HepG2 (cell line): ENCODE measurements at regions not wholly inside any gene's neighbourhood (a gene's known extent, or its start where the extent isn't known, plus 50 kb on each side); places are given as distances from the start of the nearest gene placed in this dataset.

ENCODE experiments used
- RAD51 ChIP-seq: fragments of 450-650 bp; IDR thresholded peaks from 2 replicates; pipeline ENCODE4 v1.6.1; 2016; ENCODE audit warnings: borderline replicate concordance
- SALL1 ChIP-seq: sonication (generic); formaldehyde crosslinking; IDR thresholded peaks from 2 replicates; pipeline ENCODE4 v1.8.0; 2022; ENCODE audit warnings: mild to moderate bottlenecking, missing genetic modification reagents
- ZBTB7B ChIP-seq: sonication (generic); formaldehyde crosslinking; IDR thresholded peaks from 2 replicates; pipeline ENCODE4 v1.4.0; 2020; ENCODE audit warnings: missing genetic modification reagents
- ZFAT ChIP-seq: sonication (generic); formaldehyde crosslinking; conservative IDR thresholded peaks from 2 replicates; pipeline ENCODE4 v1.8.1; 2023; ENCODE audit warnings: missing genetic modification reagents, inconsistent platforms
- ZNF782 ChIP-seq: sonication (generic); formaldehyde crosslinking; IDR thresholded peaks from 2 replicates; pipeline ENCODE4 v1.4.0; 2020; ENCODE audit warnings: missing genetic modification reagents, mild to moderate bottlenecking, borderline replicate concordance
- ZSCAN22 ChIP-seq: sonication (generic); formaldehyde crosslinking; IDR thresholded peaks from 2 replicates; pipeline ENCODE4 v1.4.0; 2020; ENCODE audit warnings: mild to moderate bottlenecking, missing genetic modification reagents
- TF ChIP-seq, protein P1 (sequence below): sonication (generic); formaldehyde crosslinking; IDR thresholded peaks from 2 replicates; pipeline ENCODE4 v1.5.0; 2020; ENCODE audit warnings: mild to moderate bottlenecking, missing genetic modification reagents, borderline replicate concordance
- TF ChIP-seq, protein P2 (sequence below): sonication (generic); formaldehyde crosslinking; conservative IDR thresholded peaks from 2 replicates; pipeline ENCODE4 v1.8.0; 2022; ENCODE audit warnings: low read depth, missing genetic modification reagents
- TF ChIP-seq, protein P3 (sequence below): conservative IDR thresholded peaks from 2 replicates; pipeline ENCODE4 v1.6.1; 2018; ENCODE audit warnings: missing genetic modification reagents
- TF ChIP-seq, protein P4 (sequence below): sonication (generic); formaldehyde crosslinking; IDR thresholded peaks from 2 replicates; pipeline ENCODE4 v1.5.1; 2020; ENCODE audit warnings: missing genetic modification reagents, mild to moderate bottlenecking, borderline replicate concordance
- TF ChIP-seq, protein P5 (sequence below): sonication (generic); formaldehyde crosslinking; IDR thresholded peaks from 2 replicates; pipeline ENCODE4 v1.5.0; 2020; ENCODE audit warnings: mild to moderate bottlenecking, missing genetic modification reagents

DNA sequence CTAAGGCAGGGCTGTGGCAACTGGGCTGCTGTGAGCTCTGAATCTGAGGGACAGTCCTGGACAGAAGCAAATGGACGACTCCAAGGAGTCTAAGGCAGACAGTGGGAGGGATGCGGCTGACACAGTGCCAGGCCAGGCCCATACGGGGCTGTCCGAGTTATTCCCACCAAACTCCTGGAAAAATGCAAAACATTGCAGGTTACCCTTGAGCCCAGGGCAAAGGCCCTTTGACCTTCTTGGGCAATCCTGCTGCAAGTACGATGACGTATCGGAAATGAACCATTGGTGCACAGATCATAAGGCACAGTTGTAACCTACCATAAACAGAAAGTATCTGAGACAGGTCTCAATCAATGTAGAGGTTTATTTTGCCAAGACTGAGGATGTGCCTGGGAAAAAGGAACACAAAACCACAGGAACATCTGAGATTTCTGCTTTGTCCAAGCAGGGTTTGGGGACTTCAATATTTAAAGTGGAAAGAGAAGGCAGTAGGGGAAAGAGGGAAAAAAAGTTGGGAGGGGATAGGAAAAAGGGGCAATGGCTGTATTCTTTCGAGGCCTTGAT, 118.9 kb downstream of the DACT2 start (continued):
- TF ChIP-seq, protein P1, sequence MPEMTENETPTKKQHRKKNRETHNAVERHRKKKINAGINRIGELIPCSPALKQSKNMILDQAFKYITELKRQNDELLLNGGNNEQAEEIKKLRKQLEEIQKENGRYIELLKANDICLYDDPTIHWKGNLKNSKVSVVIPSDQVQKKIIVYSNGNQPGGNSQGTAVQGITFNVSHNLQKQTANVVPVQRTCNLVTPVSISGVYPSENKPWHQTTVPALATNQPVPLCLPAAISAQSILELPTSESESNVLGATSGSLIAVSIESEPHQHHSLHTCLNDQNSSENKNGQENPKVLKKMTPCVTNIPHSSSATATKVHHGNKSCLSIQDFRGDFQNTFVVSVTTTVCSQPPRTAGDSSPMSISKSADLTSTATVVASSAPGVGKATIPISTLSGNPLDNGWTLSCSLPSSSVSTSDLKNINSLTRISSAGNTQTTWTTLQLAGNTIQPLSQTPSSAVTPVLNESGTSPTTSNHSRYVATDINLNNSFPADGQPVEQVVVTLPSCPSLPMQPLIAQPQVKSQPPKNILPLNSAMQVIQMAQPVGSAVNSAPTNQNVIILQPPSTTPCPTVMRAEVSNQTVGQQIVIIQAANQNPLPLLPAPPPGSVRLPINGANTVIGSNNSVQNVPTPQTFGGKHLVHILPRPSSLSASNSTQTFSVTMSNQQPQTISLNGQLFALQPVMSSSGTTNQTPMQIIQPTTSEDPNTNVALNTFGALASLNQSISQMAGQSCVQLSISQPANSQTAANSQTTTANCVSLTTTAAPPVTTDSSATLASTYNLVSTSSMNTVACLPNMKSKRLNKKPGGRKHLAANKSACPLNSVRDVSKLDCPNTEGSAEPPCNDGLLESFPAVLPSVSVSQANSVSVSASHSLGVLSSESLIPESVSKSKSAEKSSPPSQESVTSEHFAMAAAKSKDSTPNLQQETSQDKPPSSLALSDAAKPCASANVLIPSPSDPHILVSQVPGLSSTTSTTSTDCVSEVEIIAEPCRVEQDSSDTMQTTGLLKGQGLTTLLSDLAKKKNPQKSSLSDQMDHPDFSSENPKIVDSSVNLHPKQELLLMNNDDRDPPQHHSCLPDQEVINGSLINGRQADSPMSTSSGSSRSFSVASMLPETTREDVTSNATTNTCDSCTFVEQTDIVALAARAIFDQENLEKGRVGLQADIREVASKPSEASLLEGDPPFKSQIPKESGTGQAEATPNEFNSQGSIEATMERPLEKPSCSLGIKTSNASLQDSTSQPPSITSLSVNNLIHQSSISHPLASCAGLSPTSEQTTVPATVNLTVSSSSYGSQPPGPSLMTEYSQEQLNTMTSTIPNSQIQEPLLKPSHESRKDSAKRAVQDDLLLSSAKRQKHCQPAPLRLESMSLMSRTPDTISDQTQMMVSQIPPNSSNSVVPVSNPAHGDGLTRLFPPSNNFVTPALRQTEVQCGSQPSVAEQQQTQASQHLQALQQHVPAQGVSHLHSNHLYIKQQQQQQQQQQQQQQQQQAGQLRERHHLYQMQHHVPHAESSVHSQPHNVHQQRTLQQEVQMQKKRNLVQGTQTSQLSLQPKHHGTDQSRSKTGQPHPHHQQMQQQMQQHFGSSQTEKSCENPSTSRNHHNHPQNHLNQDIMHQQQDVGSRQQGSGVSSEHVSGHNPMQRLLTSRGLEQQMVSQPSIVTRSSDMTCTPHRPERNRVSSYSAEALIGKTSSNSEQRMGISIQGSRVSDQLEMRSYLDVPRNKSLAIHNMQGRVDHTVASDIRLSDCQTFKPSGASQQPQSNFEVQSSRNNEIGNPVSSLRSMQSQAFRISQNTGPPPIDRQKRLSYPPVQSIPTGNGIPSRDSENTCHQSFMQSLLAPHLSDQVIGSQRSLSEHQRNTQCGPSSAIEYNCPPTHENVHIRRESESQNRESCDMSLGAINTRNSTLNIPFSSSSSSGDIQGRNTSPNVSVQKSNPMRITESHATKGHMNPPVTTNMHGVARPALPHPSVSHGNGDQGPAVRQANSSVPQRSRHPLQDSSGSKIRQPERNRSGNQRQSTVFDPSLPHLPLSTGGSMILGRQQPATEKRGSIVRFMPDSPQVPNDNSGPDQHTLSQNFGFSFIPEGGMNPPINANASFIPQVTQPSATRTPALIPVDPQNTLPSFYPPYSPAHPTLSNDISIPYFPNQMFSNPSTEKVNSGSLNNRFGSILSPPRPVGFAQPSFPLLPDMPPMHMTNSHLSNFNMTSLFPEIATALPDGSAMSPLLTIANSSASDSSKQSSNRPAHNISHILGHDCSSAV (CRISPR knock-in tag) = 0 out of 2 replicates have a peak, but pooled peaks have one; percentile 52
- TF ChIP-seq, protein P2, sequence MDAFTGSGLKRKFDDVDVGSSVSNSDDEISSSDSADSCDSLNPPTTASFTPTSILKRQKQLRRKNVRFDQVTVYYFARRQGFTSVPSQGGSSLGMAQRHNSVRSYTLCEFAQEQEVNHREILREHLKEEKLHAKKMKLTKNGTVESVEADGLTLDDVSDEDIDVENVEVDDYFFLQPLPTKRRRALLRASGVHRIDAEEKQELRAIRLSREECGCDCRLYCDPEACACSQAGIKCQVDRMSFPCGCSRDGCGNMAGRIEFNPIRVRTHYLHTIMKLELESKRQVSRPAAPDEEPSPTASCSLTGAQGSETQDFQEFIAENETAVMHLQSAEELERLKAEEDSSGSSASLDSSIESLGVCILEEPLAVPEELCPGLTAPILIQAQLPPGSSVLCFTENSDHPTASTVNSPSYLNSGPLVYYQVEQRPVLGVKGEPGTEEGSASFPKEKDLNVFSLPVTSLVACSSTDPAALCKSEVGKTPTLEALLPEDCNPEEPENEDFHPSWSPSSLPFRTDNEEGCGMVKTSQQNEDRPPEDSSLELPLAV (CRISPR knock-in tag) = no peak
- TF ChIP-seq RAD51 = no peak
- TF ChIP-seq, protein P3, sequence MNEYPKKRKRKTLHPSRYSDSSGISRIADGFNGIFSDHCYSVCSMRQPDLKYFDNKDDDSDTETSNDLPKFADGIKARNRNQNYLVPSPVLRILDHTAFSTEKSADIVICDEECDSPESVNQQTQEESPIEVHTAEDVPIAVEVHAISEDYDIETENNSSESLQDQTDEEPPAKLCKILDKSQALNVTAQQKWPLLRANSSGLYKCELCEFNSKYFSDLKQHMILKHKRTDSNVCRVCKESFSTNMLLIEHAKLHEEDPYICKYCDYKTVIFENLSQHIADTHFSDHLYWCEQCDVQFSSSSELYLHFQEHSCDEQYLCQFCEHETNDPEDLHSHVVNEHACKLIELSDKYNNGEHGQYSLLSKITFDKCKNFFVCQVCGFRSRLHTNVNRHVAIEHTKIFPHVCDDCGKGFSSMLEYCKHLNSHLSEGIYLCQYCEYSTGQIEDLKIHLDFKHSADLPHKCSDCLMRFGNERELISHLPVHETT (CRISPR knock-in tag) = no peak
- TF ChIP-seq, protein P4, sequence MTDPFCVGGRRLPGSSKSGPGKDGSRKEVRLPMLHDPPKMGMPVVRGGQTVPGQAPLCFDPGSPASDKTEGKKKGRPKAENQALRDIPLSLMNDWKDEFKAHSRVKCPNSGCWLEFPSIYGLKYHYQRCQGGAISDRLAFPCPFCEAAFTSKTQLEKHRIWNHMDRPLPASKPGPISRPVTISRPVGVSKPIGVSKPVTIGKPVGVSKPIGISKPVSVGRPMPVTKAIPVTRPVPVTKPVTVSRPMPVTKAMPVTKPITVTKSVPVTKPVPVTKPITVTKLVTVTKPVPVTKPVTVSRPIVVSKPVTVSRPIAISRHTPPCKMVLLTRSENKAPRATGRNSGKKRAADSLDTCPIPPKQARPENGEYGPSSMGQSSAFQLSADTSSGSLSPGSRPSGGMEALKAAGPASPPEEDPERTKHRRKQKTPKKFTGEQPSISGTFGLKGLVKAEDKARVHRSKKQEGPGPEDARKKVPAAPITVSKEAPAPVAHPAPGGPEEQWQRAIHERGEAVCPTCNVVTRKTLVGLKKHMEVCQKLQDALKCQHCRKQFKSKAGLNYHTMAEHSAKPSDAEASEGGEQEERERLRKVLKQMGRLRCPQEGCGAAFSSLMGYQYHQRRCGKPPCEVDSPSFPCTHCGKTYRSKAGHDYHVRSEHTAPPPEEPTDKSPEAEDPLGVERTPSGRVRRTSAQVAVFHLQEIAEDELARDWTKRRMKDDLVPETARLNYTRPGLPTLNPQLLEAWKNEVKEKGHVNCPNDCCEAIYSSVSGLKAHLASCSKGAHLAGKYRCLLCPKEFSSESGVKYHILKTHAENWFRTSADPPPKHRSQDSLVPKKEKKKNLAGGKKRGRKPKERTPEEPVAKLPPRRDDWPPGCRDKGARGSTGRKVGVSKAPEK (CRISPR knock-in tag) = no peak
- no peak for TF ChIP-seq ZSCAN22
- TF ChIP-seq ZBTB7B = no peak; the same call in 1 of the 2 replicates
- TF ChIP-seq SALL1 (CRISPR knock-in tag) = peak; percentile 96
- TF ChIP-seq ZFAT (CRISPR knock-in tag) = no peak
- TF ChIP-seq, protein P5, sequence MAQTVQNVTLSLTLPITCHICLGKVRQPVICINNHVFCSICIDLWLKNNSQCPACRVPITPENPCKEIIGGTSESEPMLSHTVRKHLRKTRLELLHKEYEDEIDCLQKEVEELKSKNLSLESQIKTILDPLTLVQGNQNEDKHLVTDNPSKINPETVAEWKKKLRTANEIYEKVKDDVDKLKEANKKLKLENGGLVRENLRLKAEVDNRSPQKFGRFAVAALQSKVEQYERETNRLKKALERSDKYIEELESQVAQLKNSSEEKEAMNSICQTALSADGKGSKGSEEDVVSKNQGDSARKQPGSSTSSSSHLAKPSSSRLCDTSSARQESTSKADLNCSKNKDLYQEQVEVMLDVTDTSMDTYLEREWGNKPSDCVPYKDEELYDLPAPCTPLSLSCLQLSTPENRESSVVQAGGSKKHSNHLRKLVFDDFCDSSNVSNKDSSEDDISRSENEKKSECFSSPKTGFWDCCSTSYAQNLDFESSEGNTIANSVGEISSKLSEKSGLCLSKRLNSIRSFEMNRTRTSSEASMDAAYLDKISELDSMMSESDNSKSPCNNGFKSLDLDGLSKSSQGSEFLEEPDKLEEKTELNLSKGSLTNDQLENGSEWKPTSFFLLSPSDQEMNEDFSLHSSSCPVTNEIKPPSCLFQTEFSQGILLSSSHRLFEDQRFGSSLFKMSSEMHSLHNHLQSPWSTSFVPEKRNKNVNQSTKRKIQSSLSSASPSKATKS (CRISPR knock-in tag) = peak; percentile 77; the same call in 1 of the 2 replicates
- no peak for TF ChIP-seq ZNF782 (CRISPR knock-in tag)
